ENCODE measurements at regions not wholly inside any gene's neighbourhood (a gene's known extent, or its start where the extent isn't known, plus 50 kb on each side); places are given as distances from the start of the nearest gene placed in this dataset.

- CTCF ChIA-PET, result no interaction called here
- Histone ChIP-seq H3K4me1 (ENCODE audit: control insufficient read depth in 2 of 2, insufficient read depth in 2 of 2, low read length in 2 of 2) (no peaks in the 10 kb centered on the region), H3K4me3 (ENCODE audit: control extremely low read depth in 1 of 5, extremely low read depth in 1 of 5, insufficient read depth in 1 of 5, low read depth in 2 of 5, low read length in 4 of 5) (no peak overlapping the region), H3K9me3 (ENCODE audit: control extremely low read depth in 1 of 3, control insufficient read depth in 2 of 3, insufficient read depth in 1 of 3, low read length in 2 of 3) (peaks cover 0 to 3% (median 0%) of the 10 kb centered on the region in 3 donors), H2AFZ (ENCODE audit: insufficient read depth, low read depth, low read length, poor library complexity, severe bottlenecking) (no peak overlapping the region), H3K36me3 (replicated peaks in 1 of 2; ENCODE audit: control extremely low read depth in 1 of 2, control insufficient read depth in 1 of 2, extremely low read depth in 1 of 2, insufficient read depth in 2 of 2, low read length in 1 of 2) (no peaks in the 10 kb centered on the region), H3K27ac (ENCODE audit: low read length in 2 of 2) (no peak overlapping the region), H3K4me2 (replicated peaks; ENCODE audit: low read depth, low read length, poor library complexity, severe bottlenecking) (no peak overlapping the region), H3K9ac (ENCODE audit: low read length) (no peak overlapping the region), H4K20me1 (ENCODE audit: control insufficient read depth, insufficient read depth, low read length, poor library complexity, severe bottlenecking) (no peaks in the 10 kb centered on the region), H3K79me2 (ENCODE audit: control insufficient read depth, insufficient read depth, low read length) (no peaks in the 10 kb centered on the region), H3K27me3 (replicated peaks in 1 of 4; ENCODE audit: control extremely low read depth in 1 of 4, control insufficient read depth in 3 of 4, insufficient read depth in 4 of 4, low read length in 3 of 4) (no peaks in the 10 kb centered on the region)
- no peak overlapping the region for H3K4me3 Mint-ChIP-seq
- H3K27ac Mint-ChIP-seq, result no peak overlapping the region
- no peaks in the 10 kb centered on the region for H3K4me1 Mint-ChIP-seq
- DNase-seq, result no peak
- TF ChIP-seq CTCF (IDR thresholded peaks at IDR 0.05) (no peak), EZH2 (IDR thresholded peaks at IDR 0.05; ENCODE audit: borderline replicate concordance, insufficient read depth, low read depth, low read length, poor library complexity, severe bottlenecking) (no peak)
- POLR2A ChIA-PET, result no interaction called here
- no peaks in the 10 kb centered on the region for H3K9me3 Mint-ChIP-seq (ENCODE audit: insufficient read depth)
- intact Hi-C loops (cut with micrococcal nuclease), result no loop called here
- no peak for ATAC-seq (ENCODE audit: low read depth)
- WGBS (ENCODE audit: insufficient coverage), result 78% methylated on average over 1 of the region's 1 CpG
- H3K27me3 Mint-ChIP-seq, result peaks cover 3% of the 10 kb centered on the region
Measured at GRCh38 chr16:65937455-65937854, 429.0 kb upstream of the CDH5 start.

- ChIA-PET POLR2A (no interaction called here), CTCF (no interaction called here)
- no peaks in the 10 kb centered on the region for H3K27me3 ChIP-seq (replicated peaks in 1 of 4; ENCODE audit: control extremely low read depth in 1 of 4, control insufficient read depth in 3 of 4, insufficient read depth in 4 of 4, low read length in 3 of 4)
- H3K79me2 ChIP-seq (ENCODE audit: control insufficient read depth, insufficient read depth, low read length), result no peaks in the 10 kb centered on the region
- no peak for DNase-seq
- H3K4me3 ChIP-seq (ENCODE audit: control extremely low read depth in 1 of 5, extremely low read depth in 1 of 5, insufficient read depth in 1 of 5, low read depth in 2 of 5, low read length in 4 of 5), result no peak overlapping the region
- no peaks in the 10 kb centered on the region for H4K20me1 ChIP-seq (ENCODE audit: control insufficient read depth, insufficient read depth, low read length, poor library complexity, severe bottlenecking)
- H3K4me1 Mint-ChIP-seq, result no peaks in the 10 kb centered on the region
- WGBS (ENCODE audit: insufficient coverage), result 29% methylated on average over 1 of the region's 2 CpGs
- no peak overlapping the region for H3K27ac ChIP-seq (ENCODE audit: low read length in 2 of 2)
- H3K9ac ChIP-seq (ENCODE audit: low read length), result no peak overlapping the region
- no peak for ATAC-seq (ENCODE audit: low read depth)
- H3K9me3 Mint-ChIP-seq (ENCODE audit: insufficient read depth), result no peaks in the 10 kb centered on the region
- H2AFZ ChIP-seq (ENCODE audit: insufficient read depth, low read depth, low read length, poor library complexity, severe bottlenecking), result no peak overlapping the region
- H3K36me3 ChIP-seq (replicated peaks in 1 of 2; ENCODE audit: control extremely low read depth in 1 of 2, control insufficient read depth in 1 of 2, extremely low read depth in 1 of 2, insufficient read depth in 2 of 2, low read length in 1 of 2), result no peaks in the 10 kb centered on the region
- no peak overlapping the region for H3K4me2 ChIP-seq (replicated peaks; ENCODE audit: low read depth, low read length, poor library complexity, severe bottlenecking)
- H3K4me3 Mint-ChIP-seq, result no peak overlapping the region
- TF ChIP-seq EZH2 (IDR thresholded peaks at IDR 0.05; ENCODE audit: borderline replicate concordance, insufficient read depth, low read depth, low read length, poor library complexity, severe bottlenecking), result no peak
- no peak for TF ChIP-seq CTCF (IDR thresholded peaks at IDR 0.05)
- no peaks in the 10 kb centered on the region for H3K4me1 ChIP-seq (ENCODE audit: control insufficient read depth in 2 of 2, insufficient read depth in 2 of 2, low read length in 2 of 2)
- intact Hi-C loops (cut with micrococcal nuclease), result no loop called here
- H3K9me3 ChIP-seq (ENCODE audit: control extremely low read depth in 1 of 3, control insufficient read depth in 2 of 3, insufficient read depth in 1 of 3, low read length in 2 of 3), result peaks cover 0 to 3% (median 0%) of the 10 kb centered on the region in 3 donors
- H3K27ac Mint-ChIP-seq, result no peak overlapping the region
- peaks cover 3% of the 10 kb centered on the region for H3K27me3 Mint-ChIP-seq
Measured at GRCh38 chr16:65936096-65936495, 430.4 kb upstream of the CDH5 start.
